UCSD-AML1 (cell line): ENCODE measurements at regions not wholly inside any gene's neighbourhood (a gene's known extent, or its start where the extent isn't known, plus 50 kb on each side); places are given as distances from the start of the nearest gene placed in this dataset.

Experiments used
- DNase-seq: peaks from one replicate; lab custom pipeline; 2025; ENCODE audit not compliant: unreplicated experiment; lab: John Stamatoyannopoulos, UW

DNA sequence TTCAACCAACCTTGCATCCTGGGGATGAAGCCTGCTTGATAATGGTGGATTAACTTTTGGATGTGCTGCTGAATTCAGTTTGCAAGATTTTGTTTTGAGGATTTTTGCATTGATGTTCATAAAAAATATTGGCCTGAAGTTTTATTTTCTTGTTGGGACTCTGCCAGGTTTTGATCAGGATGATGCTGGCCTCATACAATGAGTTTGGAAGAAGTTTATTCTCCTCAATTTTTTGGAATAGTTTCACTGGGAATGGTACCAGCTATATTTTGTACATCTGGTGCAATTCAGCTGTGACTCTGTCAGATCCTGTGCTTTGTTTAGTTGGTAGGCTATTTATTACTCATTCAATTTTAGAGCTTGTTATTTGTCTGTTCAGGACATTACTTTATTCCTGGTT lies 340.3 kb upstream of the TRAM1L1 start:
- DNase-seq = no peak

DNA sequence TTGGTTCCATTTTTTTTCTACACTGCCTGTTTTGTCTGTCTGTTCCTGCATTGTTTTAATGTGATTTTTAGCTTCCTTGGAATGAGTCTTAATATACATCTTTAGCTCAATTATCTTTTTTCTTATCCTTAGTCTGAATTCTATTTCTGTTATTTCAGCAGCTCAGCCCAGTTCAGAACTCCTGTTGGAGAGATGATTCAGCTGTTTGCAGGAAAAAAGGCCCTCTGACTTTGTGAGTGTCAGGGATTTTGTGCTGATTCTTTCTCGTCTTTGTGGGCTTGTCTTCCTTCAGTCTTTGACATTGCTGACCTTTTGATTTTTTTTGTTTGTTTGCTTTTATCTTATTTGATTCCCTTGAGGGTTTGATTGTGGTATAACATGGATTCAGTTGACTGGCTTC lies 343.2 kb upstream of the TRAM1L1 start:
- DNase-seq = no peak

DNA sequence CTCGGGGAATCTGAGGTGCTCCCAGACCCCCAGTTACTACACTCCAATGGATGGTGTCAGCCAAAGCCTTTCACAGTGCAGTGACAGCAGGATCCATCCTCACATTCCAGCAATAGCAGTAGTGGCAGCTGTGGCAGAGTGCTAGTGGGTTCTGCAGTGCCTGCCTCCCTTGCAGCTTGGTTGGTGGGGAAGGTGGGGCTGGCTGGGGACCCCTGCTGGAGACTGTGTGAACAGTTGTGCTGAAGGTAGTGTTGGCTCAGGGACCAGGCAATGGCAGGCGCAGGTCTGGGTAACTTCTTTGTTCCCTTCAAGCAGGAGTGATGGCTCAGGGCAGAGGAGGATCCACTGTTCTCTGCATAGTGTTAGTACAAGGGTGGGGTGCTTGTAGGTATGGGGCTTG lies 343.7 kb upstream of the TRAM1L1 start:
- DNase-seq = no peak

DNA sequence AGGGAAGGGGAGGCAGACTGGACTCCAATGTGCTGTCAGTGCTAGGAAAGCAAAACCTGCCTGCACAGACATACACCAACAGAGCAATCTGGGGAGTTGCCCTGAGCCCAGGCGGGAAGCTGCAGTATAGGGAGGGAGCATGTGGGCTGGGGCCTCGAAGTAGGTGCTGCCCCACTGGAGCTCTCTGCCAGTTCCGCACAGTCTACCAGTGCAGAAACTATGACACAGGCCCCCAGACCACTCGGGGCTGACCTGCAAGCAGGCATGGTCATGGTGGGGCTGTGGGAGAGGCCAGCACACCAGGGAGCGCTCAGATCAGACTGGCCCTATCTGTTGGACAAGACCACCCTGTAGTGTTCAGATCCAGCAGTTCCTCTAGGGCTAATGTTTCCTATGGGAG lies 344.1 kb upstream of the TRAM1L1 start:
- no peak for DNase-seq

GRCh38 chr4:117434424-117434823 lies 349.0 kb upstream of the TRAM1L1 start:
- no peak for DNase-seq

- DNase-seq = no peak
These were observed 362.5 kb upstream of the TRAM1L1 start for GRCh38 chr4:117447925-117448324.

- DNase-seq = no peak
These were observed 369.7 kb upstream of the TRAM1L1 start for GRCh38 chr4:117455088-117455487.

DNA sequence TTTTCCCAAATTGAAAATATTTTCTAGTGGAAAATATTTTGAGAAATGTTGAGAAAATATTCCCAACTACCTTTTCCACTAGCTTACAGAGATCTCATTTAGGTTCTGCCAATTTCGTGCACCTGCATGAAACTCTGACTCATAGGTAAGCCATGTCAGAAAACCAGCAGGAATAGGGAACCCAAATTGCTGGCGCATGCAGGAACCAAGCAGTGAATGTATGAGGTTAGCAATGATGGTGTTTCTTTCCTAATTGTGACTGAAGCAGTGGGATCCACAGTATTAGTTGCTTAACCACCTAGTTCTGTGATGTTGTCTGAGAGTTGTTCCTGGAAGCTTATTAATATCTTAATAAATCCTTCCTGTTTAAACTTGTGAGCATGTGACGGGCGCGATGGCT lies 381.0 kb upstream of the TRAM1L1 start:
- DNase-seq = no peak

GRCh38 chr4:117467404-117467803 lies 382.0 kb upstream of the TRAM1L1 start:
- DNase-seq = no peak

- DNase-seq = no peak
These were observed 389.6 kb upstream of the TRAM1L1 start for GRCh38 chr4:117474987-117475386.

DNA sequence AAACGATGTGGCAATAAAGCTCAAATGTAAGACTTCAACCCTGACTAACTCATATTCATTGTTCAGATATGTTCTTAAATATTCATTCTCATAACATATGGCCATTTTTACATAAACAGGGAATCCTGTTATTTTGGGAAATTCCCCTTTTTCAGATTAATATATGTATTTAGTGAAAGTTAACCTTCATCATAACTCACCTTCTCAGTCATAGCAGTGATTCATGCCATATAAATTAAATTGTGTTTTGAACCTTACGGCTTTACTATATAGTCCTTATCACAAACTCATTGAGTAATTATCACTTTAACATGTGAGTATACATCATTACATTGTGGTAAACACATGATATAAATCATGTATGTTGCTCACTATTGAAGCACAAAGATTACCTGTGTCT lies 392.5 kb upstream of the TRAM1L1 start:
- DNase-seq = no peak

- no peak for DNase-seq
These were observed 393.3 kb upstream of the TRAM1L1 start for GRCh38 chr4:117478702-117479101.

GRCh38 chr4:117479673-117480072 lies 394.3 kb upstream of the TRAM1L1 start:
- no peak for DNase-seq

- DNase-seq = no peak
These were observed 396.4 kb upstream of the TRAM1L1 start for GRCh38 chr4:117481742-117482141.

DNA sequence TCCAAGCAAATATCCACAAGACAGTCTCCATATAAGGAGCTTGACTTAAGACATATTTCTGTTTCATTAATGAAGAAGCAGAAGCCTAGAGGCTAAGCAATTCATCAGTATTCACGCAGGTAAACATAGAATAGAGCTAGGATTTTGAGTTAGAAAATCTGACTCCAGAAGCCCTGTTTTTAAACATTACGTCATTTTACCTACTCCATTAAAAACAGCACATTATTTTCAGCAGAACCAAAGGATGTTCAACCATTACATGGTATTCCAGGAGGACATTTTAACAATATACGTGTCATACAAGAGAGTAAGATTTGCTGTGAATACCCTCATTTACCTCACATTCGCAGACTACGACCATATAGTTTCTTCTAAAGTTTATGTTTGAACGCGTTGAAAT lies 403.3 kb upstream of the TRAM1L1 start:
- DNase-seq = no peak

DNA sequence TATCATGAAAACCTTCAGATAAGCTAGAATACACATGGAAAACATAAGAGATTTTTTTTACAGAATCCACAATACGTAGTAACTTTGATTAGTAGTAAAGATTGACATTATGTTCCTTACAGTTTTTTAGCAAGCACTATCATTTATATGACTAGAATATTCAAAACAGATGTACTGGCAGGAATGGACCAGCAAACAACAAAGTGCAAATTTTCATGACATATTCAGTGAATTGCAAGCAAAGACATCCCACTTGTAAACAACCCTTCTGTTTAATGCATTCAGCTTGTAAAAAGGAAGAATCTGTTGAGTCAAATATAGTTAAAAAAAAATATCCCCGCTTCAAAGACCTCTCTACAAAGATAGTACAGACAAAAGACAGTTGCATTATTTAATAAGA lies 403.7 kb upstream of the TRAM1L1 start:
- DNase-seq = no peak

- DNase-seq = no peak
These were observed 406.1 kb upstream of the TRAM1L1 start for GRCh38 chr4:117491516-117491915.

GRCh38 chr4:117495802-117496201 lies 410.4 kb upstream of the TRAM1L1 start:
- no peak for DNase-seq

- no peak for DNase-seq
These were observed 427.0 kb upstream of the TRAM1L1 start for GRCh38 chr4:117512414-117512813.

- DNase-seq = no peak
These were observed 429.2 kb upstream of the TRAM1L1 start for GRCh38 chr4:117514391-117515175.

- DNase-seq = no peak
These were observed 430.5 kb upstream of the TRAM1L1 start for GRCh38 chr4:117515921-117516320.

DNA sequence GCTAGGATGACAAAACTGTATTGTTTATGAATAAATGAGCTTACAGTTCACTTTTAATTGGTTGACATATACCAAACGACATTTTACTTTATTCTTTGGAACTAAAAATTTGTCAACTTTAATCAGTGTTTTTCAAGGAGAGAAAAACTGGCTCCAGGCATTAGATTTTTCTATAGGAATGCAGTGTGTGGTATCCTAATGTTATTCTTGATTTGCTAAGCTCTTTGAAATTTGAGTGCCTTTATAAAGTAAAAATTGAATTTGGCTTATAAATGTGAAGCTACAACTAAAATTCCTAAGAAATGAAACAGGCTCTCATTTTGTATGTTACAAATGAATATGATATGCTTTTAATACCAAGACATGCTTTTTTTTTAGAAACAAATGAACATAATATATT lies 442.2 kb upstream of the TRAM1L1 start:
- DNase-seq = no peak

GRCh38 chr4:117529401-117529800 lies 444.0 kb upstream of the TRAM1L1 start:
- no peak for DNase-seq
